HEK293 (cell line): ENCODE measurements at regions not wholly inside any gene's neighbourhood (a gene's known extent, or its start where the extent isn't known, plus 50 kb on each side); places are given as distances from the start of the nearest gene placed in this dataset.

Experiments
- CTCF ChIA-PET: fragments of 350-600 bp; formaldehyde crosslinking; extraction: SDS; loops from one replicate; lab custom pipeline; 2021; ENCODE audit warnings: antibody characterized with exemption; lab: Yijun Ruan, JAX
- POLR2A ChIA-PET: fragments of 300-600 bp; formaldehyde crosslinking; extraction: SDS; loops from one replicate; lab custom pipeline; 2020; ENCODE audit warnings: antibody characterized with exemption, inconsistent platforms; lab: Yijun Ruan, JAX
- H3K27ac ChIP-seq: fragments of 200-500 bp; sonication (Bioruptor generic); 2 replicates; pipeline ENCODE4 v1.5.1; 2014; ENCODE audit warnings: low read depth, low read length, control low read depth, inconsistent platforms; ENCODE audit errors: extremely low read depth
- H3K36me3 ChIP-seq, 2 experiments: fragments of 200-500 bp in 1 of 2; sonication (Bioruptor generic) in 1 of 2; 1 replicate in 1 of 2; 2 replicates in 1 of 2; pipeline ENCODE4 v1.5.1; 2014 to 2017; ENCODE audit warnings: inconsistent platforms in 2 of 2, low read length in 2 of 2; ENCODE audit not compliant: control insufficient read depth in 2 of 2, insufficient read depth in 1 of 2
- H3K4me1 ChIP-seq: fragments of 200-500 bp; sonication (Bioruptor generic); 2 replicates; pipeline ENCODE4 v1.5.1; 2014; ENCODE audit warnings: mild to moderate bottlenecking, low read length, inconsistent platforms; ENCODE audit not compliant: control insufficient read depth, insufficient read depth
- H3K4me3 ChIP-seq: 2 replicates; pipeline ENCODE4 v1.5.1; 2011; ENCODE audit warnings: low read depth, mild to moderate bottlenecking, control low read depth, low read length, moderate library complexity
- H3K9me3 ChIP-seq: fragments of 200-500 bp; sonication (Bioruptor generic); 2 replicates; pipeline ENCODE4 v1.5.1; 2014; ENCODE audit warnings: low read depth, low read length, inconsistent platforms; ENCODE audit not compliant: control insufficient read depth, insufficient read depth
- BCL11A ChIP-seq: fragments of 450-650 bp; formaldehyde crosslinking; IDR thresholded peaks from 2 replicates; pipeline ENCODE4 v1.5.1; 2016; ENCODE audit warnings: low read depth, missing biosample characterization, missing genetic modification characterization
- GLIS2 ChIP-seq: fragments of 450-650 bp; formaldehyde crosslinking; IDR thresholded peaks from 2 replicates; pipeline ENCODE4 v1.5.1; 2016; ENCODE audit warnings: missing biosample characterization, missing genetic modification characterization
- HOXD13 ChIP-seq: sonication (generic); formaldehyde crosslinking; IDR thresholded peaks from 2 replicates; pipeline ENCODE4 v1.8.0; 2022; ENCODE audit warnings: missing genetic modification reagents, borderline replicate concordance
- KLF8 ChIP-seq: fragments of 450-650 bp; formaldehyde crosslinking; IDR thresholded peaks from 2 replicates; pipeline ENCODE4 v1.5.1; 2016; ENCODE audit warnings: missing biosample characterization, missing genetic modification characterization
- PRDM1 ChIP-seq: fragments of 450-650 bp; formaldehyde crosslinking; IDR thresholded peaks from 2 replicates; pipeline ENCODE4; 2016; ENCODE audit warnings: missing biosample characterization, missing genetic modification characterization
- SETDB1 ChIP-seq: IDR thresholded peaks from one replicate; pipeline ENCODE4 v1.6.1; 2017; ENCODE audit warnings: mild to moderate bottlenecking, low read length, moderate library complexity, mixed read lengths; ENCODE audit not compliant: insufficient read length
- TRIM28 ChIP-seq: IDR thresholded peaks from 2 replicates; pipeline ENCODE4 v1.6.1; 2011; ENCODE audit warnings: low read length, control low read depth, borderline replicate concordance
- YY2 ChIP-seq: fragments of 450-650 bp; formaldehyde crosslinking; IDR thresholded peaks from 2 replicates; pipeline ENCODE4 v1.5.1; 2016; ENCODE audit warnings: missing biosample characterization, missing genetic modification characterization
- ZBTB17 ChIP-seq: fragments of 450-650 bp; formaldehyde crosslinking; IDR thresholded peaks from 2 replicates; pipeline ENCODE4 v1.5.1; 2016; ENCODE audit warnings: missing biosample characterization, missing genetic modification characterization
- ZFP69B ChIP-seq: fragments of 450-650 bp; formaldehyde crosslinking; IDR thresholded peaks from 2 replicates; pipeline ENCODE4 v1.5.1; 2016; ENCODE audit warnings: missing biosample characterization, missing genetic modification characterization
- ZNF24 ChIP-seq: fragments of 450-650 bp; formaldehyde crosslinking; IDR thresholded peaks from 2 replicates; pipeline ENCODE4 v1.5.1; 2016; ENCODE audit warnings: missing biosample characterization, missing genetic modification characterization
- ZNF266 ChIP-seq: fragments of 450-650 bp; formaldehyde crosslinking; IDR thresholded peaks from 2 replicates; pipeline ENCODE4 v1.5.1; 2016; ENCODE audit warnings: missing biosample characterization, missing genetic modification characterization, low read depth
- ZNF366 ChIP-seq: fragments of 450-650 bp; formaldehyde crosslinking; conservative IDR thresholded peaks from 2 replicates; pipeline ENCODE4 v1.5.1; 2016; ENCODE audit warnings: missing biosample characterization, missing genetic modification characterization
- ZNF473 ChIP-seq: fragments of 450-650 bp; formaldehyde crosslinking; IDR thresholded peaks from 2 replicates; pipeline ENCODE4 v1.5.1; 2017; ENCODE audit warnings: missing biosample characterization, missing genetic modification characterization
- ZNF501 ChIP-seq: fragments of 450-650 bp; formaldehyde crosslinking; IDR thresholded peaks from 2 replicates; pipeline ENCODE4 v1.5.1; 2016; ENCODE audit warnings: missing biosample characterization, missing genetic modification characterization
- ZNF510 ChIP-seq: fragments of 450-650 bp; formaldehyde crosslinking; IDR thresholded peaks from 2 replicates; pipeline ENCODE4 v1.5.1; 2018; ENCODE audit warnings: mild to moderate bottlenecking, missing genetic modification characterization, missing biosample characterization; ENCODE audit not compliant: insufficient replicate concordance
- ZNF544 ChIP-seq: fragments of 450-650 bp; formaldehyde crosslinking; IDR thresholded peaks from 2 replicates; pipeline ENCODE4 v1.5.0; 2017; ENCODE audit warnings: missing biosample characterization, missing genetic modification characterization
- ZNF561 ChIP-seq: fragments of 450-650 bp; IDR thresholded peaks from 2 replicates; pipeline ENCODE4 v1.5.1; 2018; ENCODE audit warnings: missing biosample characterization, missing genetic modification characterization, borderline replicate concordance
- ZNF623 ChIP-seq: fragments of 450-650 bp; formaldehyde crosslinking; IDR thresholded peaks from 2 replicates; pipeline ENCODE4 v1.5.1; 2016; ENCODE audit warnings: missing biosample characterization, missing genetic modification characterization
- ZNF707 ChIP-seq: fragments of 450-650 bp; formaldehyde crosslinking; IDR thresholded peaks from 2 replicates; pipeline ENCODE4 v1.5.1; 2016; ENCODE audit warnings: missing biosample characterization, missing genetic modification characterization
- TF ChIP-seq, protein P1 (sequence below): fragments of 450-650 bp; formaldehyde crosslinking; conservative IDR thresholded peaks from 2 replicates; pipeline ENCODE4 v1.5.1; 2016; ENCODE audit warnings: low read depth, missing biosample characterization, missing genetic modification characterization
- TF ChIP-seq, protein P2 (sequence below): fragments of 450-650 bp; formaldehyde crosslinking; IDR thresholded peaks from 2 replicates; pipeline ENCODE4 v1.5.1; 2017; ENCODE audit warnings: missing biosample characterization, missing genetic modification characterization
- TF ChIP-seq, protein P3 (sequence below): fragments of 450-650 bp; formaldehyde crosslinking; IDR thresholded peaks from 2 replicates; pipeline ENCODE4 v1.5.1; 2016; ENCODE audit warnings: missing biosample characterization, missing genetic modification characterization
- TF ChIP-seq, protein P4 (sequence below): IDR thresholded peaks from 2 replicates; pipeline ENCODE4 v1.6.1; 2011; ENCODE audit warnings: mild to moderate bottlenecking, low read depth, low read length, borderline replicate concordance

DNA sequence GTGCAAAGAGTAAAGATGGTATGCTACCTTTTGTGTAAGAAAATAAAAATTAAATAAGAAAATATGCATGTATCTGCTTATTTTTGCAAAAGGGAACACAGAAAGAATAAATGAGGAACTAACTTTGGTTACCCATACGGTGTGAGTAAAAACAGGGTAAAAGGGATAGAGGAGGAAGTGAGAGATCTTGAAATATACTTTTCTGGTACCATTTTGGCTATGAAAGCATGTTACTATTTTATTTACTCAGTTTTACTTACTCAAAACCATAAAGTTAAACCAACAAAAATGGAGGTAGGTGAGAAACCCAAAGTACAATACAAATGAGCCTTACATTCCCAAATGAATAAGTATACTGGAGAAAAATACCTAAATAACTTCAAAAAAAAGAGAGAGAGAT is 122.0 kb upstream of the EGLN3 start (continued):
- TF ChIP-seq, protein P1, sequence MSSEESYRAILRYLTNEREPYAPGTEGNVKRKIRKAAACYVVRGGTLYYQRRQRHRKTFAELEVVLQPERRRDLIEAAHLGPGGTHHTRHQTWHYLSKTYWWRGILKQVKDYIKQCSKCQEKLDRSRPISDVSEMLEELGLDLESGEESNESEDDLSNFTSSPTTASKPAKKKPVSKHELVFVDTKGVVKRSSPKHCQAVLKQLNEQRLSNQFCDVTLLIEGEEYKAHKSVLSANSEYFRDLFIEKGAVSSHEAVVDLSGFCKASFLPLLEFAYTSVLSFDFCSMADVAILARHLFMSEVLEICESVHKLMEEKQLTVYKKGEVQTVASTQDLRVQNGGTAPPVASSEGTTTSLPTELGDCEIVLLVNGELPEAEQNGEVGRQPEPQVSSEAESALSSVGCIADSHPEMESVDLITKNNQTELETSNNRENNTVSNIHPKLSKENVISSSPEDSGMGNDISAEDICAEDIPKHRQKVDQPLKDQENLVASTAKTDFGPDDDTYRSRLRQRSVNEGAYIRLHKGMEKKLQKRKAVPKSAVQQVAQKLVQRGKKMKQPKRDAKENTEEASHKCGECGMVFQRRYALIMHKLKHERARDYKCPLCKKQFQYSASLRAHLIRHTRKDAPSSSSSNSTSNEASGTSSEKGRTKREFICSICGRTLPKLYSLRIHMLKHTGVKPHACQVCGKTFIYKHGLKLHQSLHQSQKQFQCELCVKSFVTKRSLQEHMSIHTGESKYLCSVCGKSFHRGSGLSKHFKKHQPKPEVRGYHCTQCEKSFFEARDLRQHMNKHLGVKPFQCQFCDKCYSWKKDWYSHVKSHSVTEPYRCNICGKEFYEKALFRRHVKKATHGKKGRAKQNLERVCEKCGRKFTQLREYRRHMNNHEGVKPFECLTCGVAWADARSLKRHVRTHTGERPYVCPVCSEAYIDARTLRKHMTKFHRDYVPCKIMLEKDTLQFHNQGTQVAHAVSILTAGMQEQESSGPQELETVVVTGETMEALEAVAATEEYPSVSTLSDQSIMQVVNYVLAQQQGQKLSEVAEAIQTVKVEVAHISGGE (tag by site-specific recombination), result no peak
- TF ChIP-seq ZFP69B, result no peak
- TF ChIP-seq ZNF510 (tag by site-specific recombination), result no peak
- TF ChIP-seq, protein P2, sequence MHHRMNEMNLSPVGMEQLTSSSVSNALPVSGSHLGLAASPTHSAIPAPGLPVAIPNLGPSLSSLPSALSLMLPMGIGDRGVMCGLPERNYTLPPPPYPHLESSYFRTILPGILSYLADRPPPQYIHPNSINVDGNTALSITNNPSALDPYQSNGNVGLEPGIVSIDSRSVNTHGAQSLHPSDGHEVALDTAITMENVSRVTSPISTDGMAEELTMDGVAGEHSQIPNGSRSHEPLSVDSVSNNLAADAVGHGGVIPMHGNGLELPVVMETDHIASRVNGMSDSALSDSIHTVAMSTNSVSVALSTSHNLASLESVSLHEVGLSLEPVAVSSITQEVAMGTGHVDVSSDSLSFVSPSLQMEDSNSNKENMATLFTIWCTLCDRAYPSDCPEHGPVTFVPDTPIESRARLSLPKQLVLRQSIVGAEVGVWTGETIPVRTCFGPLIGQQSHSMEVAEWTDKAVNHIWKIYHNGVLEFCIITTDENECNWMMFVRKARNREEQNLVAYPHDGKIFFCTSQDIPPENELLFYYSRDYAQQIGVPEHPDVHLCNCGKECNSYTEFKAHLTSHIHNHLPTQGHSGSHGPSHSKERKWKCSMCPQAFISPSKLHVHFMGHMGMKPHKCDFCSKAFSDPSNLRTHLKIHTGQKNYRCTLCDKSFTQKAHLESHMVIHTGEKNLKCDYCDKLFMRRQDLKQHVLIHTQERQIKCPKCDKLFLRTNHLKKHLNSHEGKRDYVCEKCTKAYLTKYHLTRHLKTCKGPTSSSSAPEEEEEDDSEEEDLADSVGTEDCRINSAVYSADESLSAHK, result no peak
- no peak for TF ChIP-seq GLIS2 (tag by site-specific recombination)
- TF ChIP-seq YY2 (tag by site-specific recombination), result no peak

DNA sequence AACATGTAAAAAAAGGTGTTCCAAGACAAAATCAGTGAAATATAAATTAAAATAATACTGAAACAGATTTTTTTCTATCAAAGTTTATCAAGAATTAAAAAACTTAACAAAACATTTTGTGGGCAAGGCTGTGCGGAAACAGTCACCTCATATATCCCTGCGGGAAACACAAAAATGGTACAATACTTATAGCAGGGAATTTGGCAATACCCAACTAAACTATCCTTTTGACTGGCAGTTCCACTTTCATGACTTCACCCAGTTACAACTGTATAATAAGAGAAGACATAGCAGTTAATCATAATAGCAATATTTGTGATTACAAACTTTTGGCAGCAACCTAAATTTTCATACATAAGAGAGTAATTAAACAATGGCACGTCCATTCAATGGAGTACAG is 121.5 kb upstream of the EGLN3 start:
- no peaks in the 10 kb centered on the region for H3K9me3 ChIP-seq
- TF ChIP-seq ZNF501 (tag by site-specific recombination) (no peak), SETDB1 (peak; percentile 17)
- no peaks in the 10 kb centered on the region for H3K36me3 ChIP-seq
- ChIA-PET CTCF (no interaction called here), POLR2A (no interaction called here)
- no peak overlapping the region for H3K27ac ChIP-seq
- peaks cover 9% of the 10 kb centered on the region for H3K4me1 ChIP-seq
- no peak overlapping the region for H3K4me3 ChIP-seq

DNA sequence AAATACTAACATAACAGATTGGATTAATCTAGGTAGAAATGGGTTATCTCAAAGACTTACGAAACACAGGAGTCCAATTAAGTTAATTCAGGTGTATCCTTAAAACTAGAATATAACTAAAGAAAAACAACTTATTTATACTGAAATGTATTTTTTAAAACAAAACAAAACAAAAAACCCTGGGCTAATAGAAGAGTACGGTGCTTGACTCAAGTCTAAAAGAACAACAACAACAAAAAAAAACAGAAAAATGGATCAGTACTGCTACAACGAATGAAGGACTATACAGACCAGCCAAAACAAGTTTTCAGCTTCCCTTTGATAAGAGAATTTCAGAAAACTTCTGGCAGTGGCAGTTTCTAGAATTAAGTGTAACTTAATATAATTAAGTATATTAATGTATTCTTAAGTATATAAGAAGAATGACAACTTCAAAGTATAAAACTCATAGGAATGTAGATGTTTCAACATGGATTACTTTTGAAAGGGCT is 120.1 kb upstream of the EGLN3 start:
- CTCF ChIA-PET, result interaction anchor here (0.6 kb wide), 1 partner anchor 254 kb away, joined by 3 read pairs; no protein-coding TSS in a partner anchor

More for the DNA sequence above, 120.1 kb upstream of the EGLN3 start:
- H3K4me3 ChIP-seq, result no peak overlapping the region
- peaks cover 9% of the 10 kb centered on the region for H3K4me1 ChIP-seq
- TF ChIP-seq ZNF623 (tag by site-specific recombination) (no peak), ZNF561 (tag by site-specific recombination) (no peak), ZNF544 (tag by site-specific recombination) (no peak), PRDM1 (tag by site-specific recombination) (no peak), ZNF366 (tag by site-specific recombination) (no peak), BCL11A (tag by site-specific recombination) (no peak), KLF8 (tag by site-specific recombination) (no peak), ZBTB17 (tag by site-specific recombination) (no peak), HOXD13 (no peak), ZNF266 (tag by site-specific recombination) (no peak), TRIM28 (no peak), ZNF707 (tag by site-specific recombination) (no peak), ZNF24 (no peak), ZNF473 (tag by site-specific recombination) (no peak)
- TF ChIP-seq, protein P3, sequence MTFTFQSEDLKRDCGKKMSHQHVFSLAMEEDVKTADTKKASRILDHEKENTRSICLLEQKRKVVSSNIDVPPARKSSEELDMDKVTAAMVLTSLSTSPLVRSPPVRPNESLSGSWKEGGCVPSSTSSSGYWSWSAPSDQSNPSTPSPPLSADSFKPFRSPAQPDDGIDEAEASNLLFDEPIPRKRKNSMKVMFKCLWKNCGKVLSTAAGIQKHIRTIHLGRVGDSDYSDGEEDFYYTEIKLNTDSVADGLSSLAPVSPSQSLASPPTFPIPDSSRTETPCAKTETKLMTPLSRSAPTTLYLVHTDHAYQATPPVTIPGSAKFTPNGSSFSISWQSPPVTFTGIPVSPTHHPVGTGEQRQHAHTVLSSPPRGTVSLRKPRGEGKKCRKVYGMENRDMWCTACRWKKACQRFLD (tag by site-specific recombination), result no peak
- TF ChIP-seq, protein P4, sequence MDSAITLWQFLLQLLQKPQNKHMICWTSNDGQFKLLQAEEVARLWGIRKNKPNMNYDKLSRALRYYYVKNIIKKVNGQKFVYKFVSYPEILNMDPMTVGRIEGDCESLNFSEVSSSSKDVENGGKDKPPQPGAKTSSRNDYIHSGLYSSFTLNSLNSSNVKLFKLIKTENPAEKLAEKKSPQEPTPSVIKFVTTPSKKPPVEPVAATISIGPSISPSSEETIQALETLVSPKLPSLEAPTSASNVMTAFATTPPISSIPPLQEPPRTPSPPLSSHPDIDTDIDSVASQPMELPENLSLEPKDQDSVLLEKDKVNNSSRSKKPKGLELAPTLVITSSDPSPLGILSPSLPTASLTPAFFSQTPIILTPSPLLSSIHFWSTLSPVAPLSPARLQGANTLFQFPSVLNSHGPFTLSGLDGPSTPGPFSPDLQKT, result no peak
- H3K36me3 ChIP-seq, result no peaks in the 10 kb centered on the region
- H3K27ac ChIP-seq, result no peak overlapping the region
- POLR2A ChIA-PET, result no interaction called here
- H3K9me3 ChIP-seq, result no peaks in the 10 kb centered on the region
